ENCODE measurements at regions not wholly inside any gene's neighbourhood (a gene's known extent, or its start where the extent isn't known, plus 50 kb on each side); places are given as distances from the start of the nearest gene placed in this dataset.

- Mint-ChIP-seq H3K27me3 (ENCODE audit: low read depth) (no peaks in the 10 kb centered on the region), H3K4me1 (no peaks in the 10 kb centered on the region), H3K27ac (ENCODE audit: unreplicated experiment) (no peak overlapping the region), H3K9me3 (no peaks in the 10 kb centered on the region), H3K4me3 (no peak overlapping the region), H3K36me3 (ENCODE audit: low read depth) (no peaks in the 10 kb centered on the region)
- no peak for TF ChIP-seq CTCF (conservative IDR thresholded peaks at IDR 0.05)
- DNase-seq (ENCODE audit: low read depth, low spot score), result no peak
Measured at GRCh38 chr1:73359001-73359400, 839.0 kb downstream of the LRRIQ3 start.

- no peaks in the 10 kb centered on the region for H3K9me3 Mint-ChIP-seq
- H3K4me1 Mint-ChIP-seq, result no peaks in the 10 kb centered on the region
- H3K36me3 Mint-ChIP-seq (ENCODE audit: low read depth), result no peaks in the 10 kb centered on the region
- no peak overlapping the region for H3K4me3 Mint-ChIP-seq
- no peak overlapping the region for H3K27ac Mint-ChIP-seq (ENCODE audit: unreplicated experiment)
- no peak for TF ChIP-seq CTCF (conservative IDR thresholded peaks at IDR 0.05)
- H3K27me3 Mint-ChIP-seq (ENCODE audit: low read depth), result no peaks in the 10 kb centered on the region
- no peak for DNase-seq (ENCODE audit: low read depth, low spot score)
Measured at GRCh38 chr1:73356485-73356884, 841.5 kb downstream of the LRRIQ3 start.

DNA sequence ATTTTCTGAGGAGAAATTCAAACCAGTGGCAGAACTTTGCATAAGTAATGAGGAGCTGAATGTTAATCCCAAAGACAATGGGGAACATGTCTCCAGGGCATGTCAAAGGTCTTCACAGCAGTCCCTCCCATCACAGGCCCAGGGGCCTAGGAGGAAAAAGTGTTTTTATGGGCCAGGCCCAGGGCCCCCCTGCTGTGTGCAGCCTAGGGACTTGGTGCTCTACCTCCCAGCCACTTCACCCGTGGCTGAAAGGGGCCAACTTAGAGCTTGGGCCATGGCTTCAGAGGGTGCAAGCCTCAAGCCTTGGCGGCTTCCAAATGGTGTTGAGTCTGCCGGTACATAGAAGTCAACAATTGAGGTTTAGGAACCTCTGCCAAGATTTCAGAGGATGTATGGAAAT lies 854.0 kb downstream of the LRRIQ3 start:
- peaks cover 10% of the 10 kb centered on the region for H3K9me3 Mint-ChIP-seq
- TF ChIP-seq CTCF (conservative IDR thresholded peaks at IDR 0.05), result no peak
- no peaks in the 10 kb centered on the region for H3K36me3 Mint-ChIP-seq (ENCODE audit: low read depth)

GRCh38 chr1:73333847-73334503 lies 864.0 kb downstream of the LRRIQ3 start:
- no peaks in the 10 kb centered on the region for H3K4me1 Mint-ChIP-seq
- H3K4me3 Mint-ChIP-seq, result no peak overlapping the region
- DNase-seq (ENCODE audit: low read depth, low spot score), result no peak
- peaks cover 7% of the 10 kb centered on the region for H3K9me3 Mint-ChIP-seq
- TF ChIP-seq CTCF (conservative IDR thresholded peaks at IDR 0.05), result no peak
- H3K36me3 Mint-ChIP-seq (ENCODE audit: low read depth), result peaks cover 3% of the 10 kb centered on the region
- H3K27ac Mint-ChIP-seq (ENCODE audit: unreplicated experiment), result no peak overlapping the region
- no peaks in the 10 kb centered on the region for H3K27me3 Mint-ChIP-seq (ENCODE audit: low read depth)

More for the DNA sequence above, 854.0 kb downstream of the LRRIQ3 start:
- DNase-seq (ENCODE audit: low read depth, low spot score), result no peak
- no peaks in the 10 kb centered on the region for H3K4me1 Mint-ChIP-seq
- no peak overlapping the region for H3K27ac Mint-ChIP-seq (ENCODE audit: unreplicated experiment)
- no peak overlapping the region for H3K4me3 Mint-ChIP-seq
- no peaks in the 10 kb centered on the region for H3K27me3 Mint-ChIP-seq (ENCODE audit: low read depth)

- no peak for TF ChIP-seq CTCF (conservative IDR thresholded peaks at IDR 0.05)
- Mint-ChIP-seq H3K27me3 (ENCODE audit: low read depth) (no peaks in the 10 kb centered on the region), H3K9me3 (peaks cover 7% of the 10 kb centered on the region), H3K27ac (ENCODE audit: unreplicated experiment) (no peak overlapping the region), H3K4me3 (no peak overlapping the region), H3K36me3 (ENCODE audit: low read depth) (peaks cover 3% of the 10 kb centered on the region), H3K4me1 (no peaks in the 10 kb centered on the region)
- DNase-seq (ENCODE audit: low read depth, low spot score), result no peak
Measured at GRCh38 chr1:73331726-73332125, 866.2 kb downstream of the LRRIQ3 start.

Measured in neural crest cell (in vitro differentiated cells).